PC-9 (cell line): ENCODE measurements at regions not wholly inside any gene's neighbourhood (a gene's known extent, or its start where the extent isn't known, plus 50 kb on each side); places are given as distances from the start of the nearest gene placed in this dataset.

Experiments
- BruUV-seq: library from RNA; stranded (reverse); fragments of 400-500 nt; replicated peaks from 2 replicates; lab custom pipeline; 2021; lab: Mats Ljungman, UMichigan
- CTCF ChIA-PET: fragments of 300-600 bp; sonication (Branson Sonifier 250); formaldehyde crosslinking; loops from one replicate; lab custom pipeline; 2022; ENCODE audit warnings: antibody characterized with exemption; lab: Charles Lee
- POLR2A ChIA-PET: fragments of 300-600 bp; sonication (Branson Sonifier 250); formaldehyde crosslinking; loops from one replicate; lab custom pipeline; 2022; ENCODE audit warnings: antibody characterized with exemption; ENCODE audit not compliant: unreplicated experiment; lab: Charles Lee
- DNase-seq, 2 experiments: peaks; one replicate each; pipeline versions ENCODE4 v3.0.0 to v3.0.0-alpha.2; 2015 to 2022; ENCODE audit warnings: mixed read lengths in 1 of 2
- H2AFZ ChIP-seq: fragments of 200-600 bp; sonication (generic); 2 replicates; pipeline ENCODE4 v1.8.1; 2017; ENCODE audit warnings: antibody characterized with exemption
- H3F3A ChIP-seq: fragments of 200-600 bp; sonication (generic); 2 replicates; pipeline ENCODE4 v1.8.1; 2017; ENCODE audit warnings: antibody characterized with exemption, mild to moderate bottlenecking, low read depth; ENCODE audit not compliant: insufficient read depth
- H3K27ac ChIP-seq: fragments of 200-600 bp; sonication (generic); 2 replicates; pipeline ENCODE4 v1.6.1; 2016; ENCODE audit warnings: mixed run types
- H3K27me3 ChIP-seq: fragments of 200-600 bp; sonication (generic); 2 replicates; pipeline ENCODE4 v1.6.1; 2016; ENCODE audit warnings: low read depth, mixed run types; ENCODE audit not compliant: insufficient read depth
- H3K36me3 ChIP-seq: fragments of 200-600 bp; sonication (generic); 2 replicates; pipeline ENCODE4 v1.6.1; 2016; ENCODE audit warnings: low read depth, mixed run types
- H3K4me1 ChIP-seq: fragments of 200-600 bp; sonication (generic); replicated peaks from 2 replicates; pipeline ENCODE4 v1.6.1; 2016; ENCODE audit warnings: mixed run types; ENCODE audit not compliant: insufficient read depth
- H3K4me2 ChIP-seq: fragments of 200-600 bp; sonication (generic); 2 replicates; pipeline ENCODE4 v1.6.1; 2017; ENCODE audit warnings: mixed run types
- H3K4me3 ChIP-seq: fragments of 200-600 bp; sonication (generic); 2 replicates; pipeline ENCODE4 v1.6.1; 2016; ENCODE audit warnings: mixed run types
- H3K79me2 ChIP-seq: fragments of 200-600 bp; sonication (generic); 2 replicates; pipeline ENCODE4 v1.6.1; 2017; ENCODE audit warnings: low read depth, mixed run types
- H3K9me2 ChIP-seq: fragments of 200-600 bp; sonication (generic); 2 replicates; pipeline ENCODE4 v1.8.1; 2017; ENCODE audit warnings: mild to moderate bottlenecking; ENCODE audit not compliant: insufficient read depth
- H3K9me3 ChIP-seq: fragments of 200-600 bp; sonication (generic); 2 replicates; pipeline ENCODE4 v1.8.1; 2016; ENCODE audit warnings: low read depth; ENCODE audit not compliant: insufficient read depth
- H4K20me1 ChIP-seq: fragments of 200-600 bp; sonication (generic); 2 replicates; pipeline ENCODE4 v1.8.1; 2017; ENCODE audit not compliant: insufficient read depth
- CTCF ChIP-seq: fragments of 200-600 bp; sonication (generic); conservative IDR thresholded peaks from 2 replicates; pipeline ENCODE4 v1.6.1; 2017; ENCODE audit warnings: mixed run types, antibody characterized with exemption, mild to moderate bottlenecking, moderate library complexity
- EZH2 ChIP-seq: fragments of 200-600 bp; sonication (generic); IDR thresholded peaks from 2 replicates; pipeline ENCODE4 v1.8.0; 2017; ENCODE audit warnings: antibody characterized with exemption, low read depth
- intact Hi-C: fragments of 100-400 bp; cut with micrococcal nuclease; formaldehyde crosslinking; loops from one replicate; pipeline ENCODE4 v1.10.0; 2022; ENCODE audit not compliant: unreplicated experiment

GRCh38 chr15:47603026-47603425, 114.3 kb upstream of the SEMA6D start:
- Histone ChIP-seq H2AFZ (no peak overlapping the region), H3K4me3 (no peak overlapping the region), H3K9me3 (no peaks in the 10 kb centered on the region), H3K36me3 (no peaks in the 10 kb centered on the region), H3K27me3 (no peaks in the 10 kb centered on the region), H4K20me1 (no peaks in the 10 kb centered on the region), H3K79me2 (no peaks in the 10 kb centered on the region), H3K4me2 (no peak overlapping the region), H3K4me1 (no peaks in the 10 kb centered on the region), H3K9me2 (no peaks in the 10 kb centered on the region), H3K27ac (no peak overlapping the region), H3F3A (no peaks in the 10 kb centered on the region)
- no TSS peak for BruUV-seq
- POLR2A ChIA-PET = no interaction called here
- no peak for DNase-seq
- TF ChIP-seq EZH2 = no peak
- no peak for TF ChIP-seq CTCF
- CTCF ChIA-PET = no interaction called here
- intact Hi-C loops = no loop called here

- POLR2A ChIA-PET = no interaction called here
- H3K27me3 ChIP-seq = no peaks in the 10 kb centered on the region
- no TSS peak for BruUV-seq
- no peak overlapping the region for H2AFZ ChIP-seq
- H3K79me2 ChIP-seq = no peaks in the 10 kb centered on the region
- H3K27ac ChIP-seq = no peak overlapping the region
- TF ChIP-seq CTCF (no peak), EZH2 (no peak)
- DNase-seq = no peak
- CTCF ChIA-PET = no interaction called here
- no peaks in the 10 kb centered on the region for H4K20me1 ChIP-seq
- H3K4me2 ChIP-seq = no peak overlapping the region
- H3F3A ChIP-seq = no peaks in the 10 kb centered on the region
- no peaks in the 10 kb centered on the region for H3K9me2 ChIP-seq
- no peaks in the 10 kb centered on the region for H3K9me3 ChIP-seq
- H3K4me3 ChIP-seq = no peak overlapping the region
- intact Hi-C loops = no loop called here
- no peaks in the 10 kb centered on the region for H3K36me3 ChIP-seq
- H3K4me1 ChIP-seq = no peaks in the 10 kb centered on the region
Measured at GRCh38 chr15:47607695-47608094, 109.6 kb upstream of the SEMA6D start.

- Histone ChIP-seq H2AFZ (no peak overlapping the region), H3K9me3 (no peaks in the 10 kb centered on the region), H3K4me3 (no peak overlapping the region), H3F3A (no peaks in the 10 kb centered on the region), H3K27me3 (no peaks in the 10 kb centered on the region), H3K9me2 (no peaks in the 10 kb centered on the region), H3K79me2 (no peaks in the 10 kb centered on the region), H3K4me1 (no peaks in the 10 kb centered on the region), H3K36me3 (no peaks in the 10 kb centered on the region), H3K4me2 (no peak overlapping the region), H3K27ac (no peak overlapping the region), H4K20me1 (no peaks in the 10 kb centered on the region)
- BruUV-seq = no TSS peak
- CTCF ChIA-PET = no interaction called here
- intact Hi-C loops = no loop called here
- no peak for TF ChIP-seq CTCF
- no peak for TF ChIP-seq EZH2
- no peak for DNase-seq
- POLR2A ChIA-PET = no interaction called here
Measured at GRCh38 chr15:47609693-47610092, 107.6 kb upstream of the SEMA6D start.
